HG03457 (cell line): ENCODE measurements at regions not wholly inside any gene's neighbourhood (a gene's known extent, or its start where the extent isn't known, plus 50 kb on each side); places are given as distances from the start of the nearest gene placed in this dataset.
"Not testable (repeated sequence)": the region's sequence is repeated elsewhere in the genome, so short reads cannot be mapped to it uniquely, and the experiment has no call there.

ENCODE experiments used
- ATAC-seq: cut with Tn5 transposase; IDR thresholded peaks from one replicate; pipeline ENCODE4 v1.9.1; 2021; ENCODE audit warnings: moderate number of reproducible peaks; ENCODE audit not compliant: unreplicated experiment

DNA sequence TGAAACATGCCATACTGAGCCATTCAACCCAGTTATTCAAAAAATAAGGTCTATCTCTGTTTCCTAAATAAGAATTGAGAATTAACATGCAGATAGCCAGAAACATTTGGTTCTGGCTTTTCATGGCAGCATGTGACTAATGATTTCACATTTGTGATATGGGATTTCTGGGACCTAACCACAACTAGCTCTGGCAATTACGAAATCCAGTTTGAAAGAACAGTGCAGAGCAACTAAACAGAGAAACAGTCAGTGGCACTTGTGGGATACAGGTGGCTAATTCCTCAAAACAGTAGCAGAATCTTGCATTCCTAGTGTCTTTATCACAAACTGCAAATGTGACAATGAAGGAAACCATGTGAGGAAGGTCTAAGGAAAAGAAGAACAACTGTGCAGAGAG is 637.8 kb upstream of the CHAC2 start:
- no peak for ATAC-seq

DNA sequence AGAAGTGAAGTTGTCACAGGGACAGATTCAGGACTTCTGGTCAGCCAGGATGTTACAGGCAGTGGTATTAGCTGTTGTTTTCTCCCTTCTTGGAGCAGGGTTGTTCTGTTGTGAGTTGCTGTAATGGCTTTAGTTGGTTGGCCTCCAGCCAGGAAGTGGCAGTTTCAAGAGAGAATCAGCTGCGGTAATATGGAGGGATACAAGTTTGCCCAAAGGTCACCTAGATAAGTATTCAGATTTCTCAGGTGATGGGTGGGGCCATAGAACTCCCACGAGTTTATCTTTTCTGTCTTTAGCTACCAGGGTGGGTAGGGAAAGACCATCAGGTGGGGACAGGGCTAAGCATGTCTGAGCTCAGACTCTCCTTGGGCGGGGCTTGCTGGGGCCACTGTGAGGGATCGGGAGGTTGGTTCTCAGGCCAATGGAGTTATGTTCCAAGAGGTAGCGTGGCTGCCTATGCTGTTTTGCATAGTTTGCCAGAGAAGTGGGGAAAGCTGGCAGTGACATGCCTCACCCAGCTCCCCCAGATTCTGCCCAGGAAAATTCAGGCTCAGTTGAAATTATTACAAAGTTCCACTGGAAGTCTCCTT is 640.4 kb upstream of the CHAC2 start:
- ATAC-seq: no peak

DNA sequence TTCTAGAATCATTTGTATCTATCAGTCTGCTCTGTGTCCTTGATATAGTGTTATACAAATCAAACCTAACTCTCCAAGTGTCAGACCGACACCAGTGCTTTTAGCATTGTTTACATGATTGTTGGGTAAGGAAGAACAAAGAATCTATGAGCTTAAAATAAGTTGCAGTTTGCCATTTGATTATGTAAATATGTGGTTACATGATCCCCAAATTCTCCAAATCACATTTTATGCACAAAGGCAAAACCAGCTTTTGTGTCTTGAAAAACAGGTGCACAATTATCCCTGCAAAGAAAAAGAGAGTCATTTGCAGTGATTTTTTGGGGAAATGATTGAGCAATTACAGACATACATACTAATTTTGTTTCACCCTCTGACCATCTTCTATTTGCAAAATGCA is 652.6 kb upstream of the CHAC2 start:
- ATAC-seq: no peak

DNA sequence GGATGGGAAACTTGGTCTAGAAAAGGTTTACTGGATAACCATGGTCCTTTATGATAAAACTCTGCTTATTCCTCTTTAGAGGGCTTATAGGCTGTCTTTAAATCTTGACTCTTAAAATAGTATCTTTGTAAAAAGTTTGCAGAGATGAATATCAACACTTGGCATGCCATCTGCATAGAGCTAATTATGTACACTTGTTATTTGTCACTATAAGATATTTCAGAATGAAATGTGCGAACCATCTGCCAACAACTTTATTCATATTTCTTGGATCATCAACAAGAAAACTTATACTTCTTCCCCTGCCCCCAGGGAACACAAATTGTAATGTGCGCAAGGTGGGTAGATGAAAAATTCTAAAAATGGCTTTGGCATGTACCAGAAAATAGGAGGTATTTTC is 653.0 kb upstream of the CHAC2 start:
- no peak for ATAC-seq

DNA sequence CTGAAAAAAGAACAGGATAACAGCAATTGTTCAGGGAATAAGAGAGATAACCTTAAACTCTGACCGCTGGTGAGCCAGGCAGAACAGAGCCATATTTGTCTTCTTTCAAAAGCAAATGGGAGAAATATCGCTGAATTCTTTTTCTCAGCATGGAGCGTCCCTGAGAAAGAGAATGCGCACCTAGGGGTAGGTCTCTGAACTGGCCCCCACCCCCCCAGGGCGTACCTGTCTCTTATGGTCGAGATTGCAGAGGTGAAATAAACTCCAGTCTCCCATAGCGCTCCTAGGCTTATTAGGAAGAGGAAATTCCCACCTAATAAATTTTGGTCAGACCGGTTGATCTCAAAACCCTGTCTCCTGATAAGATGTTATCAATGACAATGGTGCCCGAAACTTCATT is 655.2 kb upstream of the CHAC2 start:
- not testable (repeated sequence) for ATAC-seq

DNA sequence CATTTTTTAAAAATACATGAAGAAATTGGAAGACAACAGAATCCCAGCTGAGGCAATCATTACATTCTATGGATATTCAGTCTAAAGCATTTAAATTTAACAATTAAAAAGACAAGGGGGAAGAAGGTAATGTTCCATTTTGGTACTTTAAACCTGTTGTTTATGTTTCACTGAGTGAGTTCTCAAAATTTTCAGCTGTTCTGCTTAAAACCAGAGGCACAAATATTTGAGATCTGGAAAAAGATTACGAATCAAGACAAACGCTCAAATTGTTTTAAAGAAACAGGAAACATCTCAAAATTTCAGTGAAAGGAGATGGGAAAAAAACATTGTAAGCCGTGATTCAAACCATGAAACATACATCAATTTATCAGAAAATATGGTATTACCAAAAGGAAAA is 656.2 kb upstream of the CHAC2 start:
- no peak for ATAC-seq

DNA sequence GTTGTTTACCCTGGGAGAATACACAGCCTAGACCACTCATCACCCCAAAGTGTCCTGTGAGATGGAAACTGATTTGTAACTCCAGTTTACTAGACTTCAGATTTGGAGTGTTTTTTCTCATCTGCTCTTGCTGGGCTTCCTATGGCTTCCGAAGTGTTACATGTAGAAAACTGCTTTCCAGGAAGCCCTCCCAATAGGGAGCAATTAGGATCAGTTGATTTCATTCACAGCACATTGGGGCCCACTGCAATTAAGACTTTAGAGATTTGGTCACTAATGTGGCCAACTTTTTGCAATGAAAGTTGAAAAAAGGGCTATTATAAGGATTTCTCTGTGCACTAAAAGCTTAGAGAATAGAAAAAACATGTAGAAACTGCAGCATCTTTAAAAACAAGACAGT is 656.6 kb upstream of the CHAC2 start:
- no peak for ATAC-seq

DNA sequence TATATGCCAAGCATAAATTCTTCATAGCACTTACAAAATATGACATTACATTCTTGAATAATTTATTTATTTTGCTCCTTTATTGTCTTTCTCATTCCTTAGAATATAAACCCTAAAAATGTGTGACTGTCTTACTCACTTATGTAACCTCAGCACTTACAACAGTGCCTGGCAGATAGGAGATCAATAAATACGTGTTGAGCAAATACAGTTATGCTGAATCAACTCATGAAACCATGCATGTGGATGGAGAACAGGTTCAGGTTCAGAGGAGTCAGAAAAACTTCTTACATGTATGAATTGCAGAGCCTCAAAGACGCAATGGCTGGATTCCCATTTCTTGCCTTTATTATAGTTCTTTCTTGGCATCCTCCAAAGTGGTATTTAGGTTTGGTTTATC is 659.4 kb upstream of the CHAC2 start:
- no peak for ATAC-seq

DNA sequence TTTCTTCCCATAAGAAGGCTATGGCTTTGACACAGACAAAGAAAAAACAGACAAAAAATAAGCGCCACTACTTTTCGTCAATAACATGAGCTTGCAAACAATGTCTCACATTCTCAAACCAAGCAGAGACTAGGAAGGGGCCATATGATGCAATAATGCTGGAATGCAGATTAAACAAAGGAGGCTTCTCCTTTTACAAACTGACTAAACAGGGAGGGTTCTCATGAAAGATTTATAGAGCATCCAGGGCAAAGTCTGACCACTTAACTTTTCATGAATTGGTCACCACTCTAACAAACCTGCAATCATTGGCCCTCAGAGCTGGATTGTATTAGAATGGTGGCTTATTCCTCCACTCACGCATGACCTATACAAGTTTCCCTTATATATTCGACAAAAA is 663.3 kb upstream of the CHAC2 start:
- ATAC-seq: no peak

DNA sequence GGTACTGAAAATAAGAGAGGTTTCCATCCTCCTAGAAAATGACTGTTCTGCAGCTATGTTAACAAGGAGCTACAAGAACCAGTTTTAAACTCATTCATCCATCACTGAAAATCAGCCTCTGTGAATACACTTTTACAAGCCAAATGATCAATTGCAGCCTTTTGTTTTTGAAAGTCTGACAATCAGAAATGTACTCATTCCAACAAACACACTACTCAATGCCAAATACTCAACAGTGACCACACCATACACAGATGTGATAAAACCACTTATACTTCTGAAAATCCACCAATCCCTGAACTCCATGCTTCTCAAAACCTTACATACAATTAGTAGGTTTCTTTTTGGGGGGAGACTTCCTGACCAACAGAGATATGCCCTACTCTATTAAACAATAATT is 663.9 kb upstream of the CHAC2 start:
- ATAC-seq: no peak

DNA sequence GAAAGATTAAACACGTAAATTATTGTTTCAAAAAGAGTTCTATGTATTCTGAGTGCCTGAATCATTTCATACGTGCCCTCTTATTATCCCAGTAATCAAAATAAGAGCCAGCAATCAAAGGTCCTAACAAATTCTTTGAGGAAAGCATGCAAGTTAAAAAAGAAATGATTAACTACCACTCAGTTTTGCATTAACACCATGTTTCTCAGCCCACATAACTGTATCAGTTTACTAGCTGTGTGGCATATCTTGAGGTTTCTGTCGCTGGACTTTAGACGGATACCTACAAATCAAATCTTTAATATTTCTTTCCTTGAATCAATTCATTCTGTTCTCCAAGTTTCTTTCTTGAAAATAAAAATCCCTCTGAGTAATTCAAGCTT is 668.9 kb upstream of the CHAC2 start:
- no peak for ATAC-seq

DNA sequence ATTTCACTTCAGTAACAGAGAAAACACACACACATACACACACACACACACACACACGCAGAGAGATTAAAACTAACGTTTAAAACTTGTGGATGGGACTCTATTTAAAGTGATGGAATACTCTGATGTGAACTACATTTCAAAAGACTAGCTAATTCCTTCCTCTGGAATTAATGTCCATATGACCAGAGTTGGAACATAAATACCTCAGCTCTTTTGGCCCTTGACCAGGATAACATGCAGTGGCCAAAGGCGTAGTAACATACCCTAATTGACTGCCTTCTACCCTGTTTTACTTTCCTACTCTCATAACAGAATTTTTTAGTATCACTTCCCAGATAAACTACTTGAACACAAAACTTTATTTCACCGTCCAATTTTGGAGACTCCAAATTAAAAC is 671.3 kb upstream of the CHAC2 start:
- ATAC-seq: no peak

DNA sequence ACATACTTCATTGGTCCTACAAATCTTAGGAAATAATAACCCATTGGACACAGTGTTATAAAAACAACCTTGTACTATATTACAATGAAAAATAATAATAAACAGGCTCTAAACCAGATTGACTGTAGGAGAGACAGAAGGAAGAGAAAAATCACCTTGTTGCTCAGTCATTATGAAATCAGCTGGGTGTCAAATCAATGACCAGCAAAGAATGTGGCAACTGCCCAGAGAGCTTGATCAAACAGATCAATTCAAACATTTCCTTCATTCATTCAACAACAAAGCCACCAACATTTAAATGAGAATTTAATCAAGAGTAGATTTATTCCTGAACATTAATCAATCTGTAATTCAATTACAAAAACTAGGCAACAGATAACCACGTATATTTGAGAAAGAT is 671.9 kb upstream of the CHAC2 start:
- no peak for ATAC-seq

DNA sequence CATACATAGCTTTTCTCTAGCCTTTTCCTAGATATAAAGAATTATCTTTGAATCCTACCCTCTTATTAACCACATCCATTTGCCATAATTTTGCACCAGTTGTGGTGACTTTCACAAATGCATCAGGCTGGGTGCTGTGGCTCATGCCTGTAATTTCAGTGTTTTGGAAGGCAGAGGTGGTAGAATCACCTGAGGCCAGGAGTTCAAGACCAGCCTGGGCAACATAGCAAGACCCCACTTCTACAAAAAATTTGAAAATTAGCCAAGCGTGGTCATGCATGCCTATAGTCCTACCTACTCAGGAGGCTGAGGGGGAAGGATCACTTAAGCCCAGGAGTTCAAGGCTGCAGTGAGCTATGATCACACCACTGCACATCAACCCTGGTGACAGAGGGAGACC is 672.4 kb upstream of the CHAC2 start:
- ATAC-seq: no peak

DNA sequence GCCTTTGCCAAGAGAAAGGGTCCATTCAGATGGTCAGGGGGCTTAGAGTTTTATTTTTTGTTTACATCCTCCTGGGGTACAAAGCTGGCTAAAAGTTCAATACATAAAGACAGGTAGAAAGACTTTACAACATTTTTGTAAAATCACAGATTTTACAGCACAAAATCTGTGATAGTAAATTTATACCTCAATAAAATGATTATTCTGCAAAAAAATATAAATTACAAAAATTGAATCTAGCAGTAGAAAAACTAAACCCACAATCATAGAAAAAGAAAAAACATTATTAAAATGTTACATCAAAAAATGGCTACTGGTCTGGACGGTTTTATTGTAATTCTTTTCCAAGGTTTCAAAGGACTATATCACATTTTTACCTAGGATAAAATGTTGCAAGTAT is 674.2 kb upstream of the CHAC2 start:
- no peak for ATAC-seq

DNA sequence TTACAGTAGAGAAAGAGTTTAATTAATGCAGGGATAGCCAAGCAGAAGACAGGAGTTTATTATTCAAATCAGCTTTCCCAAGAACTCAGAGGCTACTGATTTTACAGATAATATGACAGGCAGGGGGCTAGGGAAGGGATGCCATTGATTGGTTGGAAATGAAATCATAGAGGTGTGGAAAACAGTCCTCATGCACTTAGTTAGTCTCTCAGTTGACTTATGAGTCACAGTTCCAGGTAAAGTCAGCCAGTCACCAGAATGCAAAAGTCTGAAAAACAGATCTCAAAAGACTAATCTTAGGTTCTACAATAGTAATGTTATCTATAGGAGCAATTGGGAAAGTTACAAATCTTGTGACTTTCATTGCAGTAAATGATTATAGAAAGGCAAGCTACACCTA is 676.4 kb upstream of the CHAC2 start:
- no peak for ATAC-seq

DNA sequence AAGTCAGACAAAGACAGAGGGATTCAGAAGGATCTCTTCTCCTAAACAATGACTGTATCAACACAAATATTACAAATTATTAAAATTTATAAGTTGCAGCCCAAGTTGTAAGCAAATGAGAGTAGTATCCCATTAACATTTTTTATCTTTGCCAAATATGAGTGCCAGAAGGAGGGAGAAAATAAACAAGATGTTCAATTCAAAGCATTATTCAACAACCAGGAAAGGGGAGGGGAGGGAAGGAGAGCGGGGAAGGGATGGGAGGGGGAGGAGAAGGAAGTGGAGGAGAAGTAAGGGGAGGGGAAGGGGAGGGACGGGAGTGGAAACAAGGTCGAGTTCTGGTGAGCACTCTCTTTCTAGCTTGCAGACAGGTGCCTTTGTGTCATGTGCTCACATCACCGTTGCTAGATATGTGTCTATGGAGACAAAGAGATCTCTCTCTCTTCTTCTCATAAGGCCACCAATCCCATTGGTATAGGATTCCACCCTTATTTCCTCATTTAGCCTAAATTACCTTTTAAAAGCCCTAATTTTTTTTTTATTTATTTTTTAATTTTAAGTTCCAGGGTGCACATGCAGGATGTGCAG is 679.6 kb upstream of the CHAC2 start:
- no peak for ATAC-seq

DNA sequence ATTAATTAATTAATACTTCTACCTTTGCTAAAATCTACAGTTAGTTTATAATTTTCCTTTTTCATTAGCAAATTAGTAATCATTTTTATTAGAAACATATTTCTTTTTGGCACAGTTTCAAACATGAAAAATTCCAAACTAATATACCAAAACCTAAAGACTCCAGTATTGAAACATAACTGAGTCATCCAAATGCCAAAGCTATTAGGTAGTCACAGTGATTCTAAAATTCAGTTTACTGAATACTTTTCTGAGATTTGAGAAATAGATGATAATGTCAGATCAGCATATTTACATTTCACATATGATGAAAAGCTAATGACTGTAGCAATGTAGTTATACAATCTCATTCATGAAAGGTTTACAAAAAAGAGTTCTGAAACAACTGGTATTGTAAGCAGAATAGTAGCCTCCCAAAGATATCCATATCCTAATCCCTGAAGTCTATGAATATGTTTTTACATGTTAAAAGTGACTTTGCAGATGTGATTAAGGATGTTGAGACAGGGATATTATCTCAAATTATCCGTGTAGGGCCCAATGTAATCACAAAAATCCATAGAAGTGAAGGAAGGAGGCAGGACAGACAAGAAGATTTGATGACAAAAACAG is 680.2 kb upstream of the CHAC2 start:
- ATAC-seq: no peak

DNA sequence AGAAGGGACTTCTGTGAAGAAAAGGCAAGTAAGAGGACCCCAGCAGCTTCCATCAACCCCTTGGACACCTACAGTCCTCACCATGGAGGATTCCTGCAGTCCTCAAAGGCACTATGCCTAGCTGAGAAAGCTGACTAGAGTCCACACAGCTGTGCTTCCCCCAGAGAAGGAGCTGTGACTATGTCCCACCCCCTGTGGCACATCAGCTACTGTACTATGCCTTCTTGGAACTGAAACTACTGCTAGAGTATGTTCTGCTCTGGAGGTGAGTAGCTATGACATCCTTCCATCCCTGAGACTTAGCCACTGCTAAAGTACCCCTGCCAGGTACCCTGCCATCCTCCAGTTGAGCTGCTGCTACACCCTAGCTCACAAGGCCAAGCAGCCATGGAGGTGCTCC is 690.2 kb upstream of the CHAC2 start:
- ATAC-seq: no peak

DNA sequence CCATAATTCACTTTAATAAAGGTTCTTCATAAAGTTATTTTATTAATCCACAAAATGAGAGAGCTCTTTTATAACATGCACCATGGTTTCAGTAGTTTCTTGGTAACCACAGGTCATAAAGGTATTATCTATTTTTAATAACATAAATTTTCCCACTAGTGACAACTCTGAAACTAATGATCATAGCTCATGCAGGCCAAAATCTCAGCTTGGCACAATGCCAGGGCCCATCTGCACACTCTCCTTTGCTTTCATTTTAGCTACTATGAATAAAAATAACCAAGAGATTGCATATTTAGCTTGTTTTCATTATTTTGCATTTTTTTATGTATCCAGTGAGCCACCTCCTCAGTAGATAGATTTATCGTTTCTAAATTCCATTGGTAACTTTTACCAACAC is 691.8 kb upstream of the CHAC2 start:
- no peak for ATAC-seq

DNA sequence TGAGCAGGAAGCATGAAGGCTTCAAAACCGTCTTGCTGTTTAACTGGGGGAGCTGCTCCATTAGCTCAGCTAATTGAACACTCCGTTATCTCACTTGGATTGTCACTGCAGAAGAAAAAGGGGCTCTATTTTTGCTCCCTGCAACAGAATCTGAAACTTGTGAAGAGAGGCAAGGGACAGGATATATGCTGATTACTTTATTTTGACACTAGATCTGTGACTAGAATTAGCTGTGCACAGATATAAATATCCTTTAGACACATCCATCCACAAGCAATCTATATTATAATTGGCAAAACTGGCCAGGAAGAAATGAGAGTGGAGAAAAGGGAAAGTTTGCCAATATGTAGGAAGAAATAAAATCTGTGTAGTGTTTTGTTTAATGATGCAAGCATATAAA is 700.1 kb upstream of the CHAC2 start:
- ATAC-seq: no peak

DNA sequence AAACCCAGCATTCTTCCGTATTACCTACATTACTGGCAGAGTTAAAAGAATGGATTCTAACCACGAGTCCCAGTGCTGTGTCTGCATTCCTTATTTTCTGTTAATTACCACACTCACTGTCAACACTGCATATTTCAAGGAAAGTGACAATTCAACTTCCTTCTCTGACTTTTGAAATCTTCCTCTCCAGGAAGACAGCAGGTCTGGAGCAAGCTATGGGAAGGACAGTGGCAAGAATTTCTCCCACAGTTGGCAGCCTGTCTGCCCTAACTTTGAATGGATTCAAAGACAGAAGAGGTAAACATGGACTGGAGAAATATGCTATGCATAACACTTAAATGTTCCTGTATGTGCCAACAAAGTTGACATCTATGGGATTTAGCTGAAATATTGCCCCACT is 700.5 kb upstream of the CHAC2 start:
- no peak for ATAC-seq

DNA sequence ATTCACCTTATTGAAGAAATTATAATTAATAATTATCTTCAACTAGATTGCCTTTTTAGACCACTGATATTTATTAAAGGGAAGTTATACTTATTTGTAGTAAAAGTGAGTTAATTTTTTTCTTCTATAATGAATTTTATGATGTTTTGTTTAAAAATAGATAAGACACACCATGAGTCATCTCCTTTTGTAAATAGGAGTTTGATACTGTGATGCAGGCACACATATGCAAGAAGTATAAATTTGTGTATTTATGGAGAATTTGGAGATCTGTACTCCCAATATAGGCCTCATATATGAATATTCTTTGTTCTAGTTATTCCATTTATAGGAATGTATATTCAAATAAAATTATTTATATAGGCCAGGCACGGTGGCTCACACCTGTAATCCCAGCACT is 703.5 kb upstream of the CHAC2 start:
- no peak for ATAC-seq
